IMR-90 (cell line): ENCODE measurements at regions not wholly inside any gene's neighbourhood (a gene's known extent, or its start where the extent isn't known, plus 50 kb on each side); places are given as distances from the start of the nearest gene placed in this dataset.

Source experiments
- BHLHE40 ChIP-seq: fragments of 150-350 bp; IDR thresholded peaks from 2 replicates; pipeline ENCODE4 v1.6.1; 2016; ENCODE audit warnings: mild to moderate bottlenecking, low read depth, low read length
- CEBPB ChIP-seq: IDR thresholded peaks from 2 replicates; pipeline ENCODE4 v1.6.1; 2012; ENCODE audit warnings: low read depth, low read length, improper control_type of control experiment
- POLR2A ChIP-seq: IDR thresholded peaks from 2 replicates; pipeline ENCODE4 v1.6.1; 2012; ENCODE audit warnings: mild to moderate bottlenecking, low read depth, low read length
- RAD21 ChIP-seq: IDR thresholded peaks from 2 replicates; pipeline ENCODE4 v1.6.1; 2012; ENCODE audit warnings: low read length, improper control_type of control experiment
- RFX5 ChIP-seq: IDR thresholded peaks from 2 replicates; pipeline ENCODE4 v1.8.0; 2012; ENCODE audit warnings: low read depth, mild to moderate bottlenecking, low read length, moderate library complexity
- SMC3 ChIP-seq: fragments of 150-350 bp; IDR thresholded peaks from 2 replicates; pipeline ENCODE4 v1.6.1; 2016; ENCODE audit warnings: low read depth, mild to moderate bottlenecking, antibody characterized with exemption, low read length, moderate library complexity
- TF ChIP-seq, protein P1 (sequence below): conservative IDR thresholded peaks from 2 replicates; pipeline ENCODE4 v1.5.1; 2012; ENCODE audit warnings: mild to moderate bottlenecking, low read depth, low read length, improper control_type of control experiment
- TF ChIP-seq, protein P2 (sequence below): fragments of 150-350 bp; IDR thresholded peaks from 2 replicates; pipeline ENCODE4 v1.6.1; 2017; ENCODE audit warnings: mild to moderate bottlenecking, antibody characterized with exemption, low read length, low read depth

DNA sequence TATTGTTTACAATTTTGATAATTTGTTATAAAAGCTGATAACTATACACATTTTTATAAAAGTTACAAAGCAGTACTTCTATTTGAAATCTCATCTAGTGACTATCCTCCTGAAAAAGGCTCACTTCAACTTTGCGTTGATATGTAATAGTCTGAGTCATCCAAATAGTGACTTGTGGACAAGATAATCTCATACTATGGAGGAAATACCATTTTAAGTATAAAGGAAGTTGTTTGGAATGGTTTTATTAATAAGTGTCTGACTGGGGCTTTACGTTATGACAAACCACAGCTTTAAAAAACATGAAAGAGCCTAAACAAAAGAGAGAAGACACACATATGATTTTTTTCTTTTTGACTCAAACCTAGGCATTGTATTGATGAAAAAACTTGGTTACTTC is 272.3 kb upstream of the COL3A1 start:
- TF ChIP-seq, protein P1, sequence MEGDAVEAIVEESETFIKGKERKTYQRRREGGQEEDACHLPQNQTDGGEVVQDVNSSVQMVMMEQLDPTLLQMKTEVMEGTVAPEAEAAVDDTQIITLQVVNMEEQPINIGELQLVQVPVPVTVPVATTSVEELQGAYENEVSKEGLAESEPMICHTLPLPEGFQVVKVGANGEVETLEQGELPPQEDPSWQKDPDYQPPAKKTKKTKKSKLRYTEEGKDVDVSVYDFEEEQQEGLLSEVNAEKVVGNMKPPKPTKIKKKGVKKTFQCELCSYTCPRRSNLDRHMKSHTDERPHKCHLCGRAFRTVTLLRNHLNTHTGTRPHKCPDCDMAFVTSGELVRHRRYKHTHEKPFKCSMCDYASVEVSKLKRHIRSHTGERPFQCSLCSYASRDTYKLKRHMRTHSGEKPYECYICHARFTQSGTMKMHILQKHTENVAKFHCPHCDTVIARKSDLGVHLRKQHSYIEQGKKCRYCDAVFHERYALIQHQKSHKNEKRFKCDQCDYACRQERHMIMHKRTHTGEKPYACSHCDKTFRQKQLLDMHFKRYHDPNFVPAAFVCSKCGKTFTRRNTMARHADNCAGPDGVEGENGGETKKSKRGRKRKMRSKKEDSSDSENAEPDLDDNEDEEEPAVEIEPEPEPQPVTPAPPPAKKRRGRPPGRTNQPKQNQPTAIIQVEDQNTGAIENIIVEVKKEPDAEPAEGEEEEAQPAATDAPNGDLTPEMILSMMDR, result no peak
- TF ChIP-seq, protein P2, sequence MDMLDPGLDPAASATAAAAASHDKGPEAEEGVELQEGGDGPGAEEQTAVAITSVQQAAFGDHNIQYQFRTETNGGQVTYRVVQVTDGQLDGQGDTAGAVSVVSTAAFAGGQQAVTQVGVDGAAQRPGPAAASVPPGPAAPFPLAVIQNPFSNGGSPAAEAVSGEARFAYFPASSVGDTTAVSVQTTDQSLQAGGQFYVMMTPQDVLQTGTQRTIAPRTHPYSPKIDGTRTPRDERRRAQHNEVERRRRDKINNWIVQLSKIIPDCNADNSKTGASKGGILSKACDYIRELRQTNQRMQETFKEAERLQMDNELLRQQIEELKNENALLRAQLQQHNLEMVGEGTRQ, result no peak
- TF ChIP-seq CEBPB, result no peak
- no peak for TF ChIP-seq POLR2A
- no peak for TF ChIP-seq RFX5
- no peak for TF ChIP-seq SMC3
- no peak for TF ChIP-seq BHLHE40
- no peak for TF ChIP-seq RAD21
